GM12891 (cell line): ENCODE measurements at regions not wholly inside any gene's neighbourhood (a gene's known extent, or its start where the extent isn't known, plus 50 kb on each side); places are given as distances from the start of the nearest gene placed in this dataset.

Experiments
- PAX5 ChIP-seq: IDR thresholded peaks from 2 replicates; pipeline ENCODE4 v1.6.1; 2011; ENCODE audit warnings: low read length, moderate library complexity, mild to moderate bottlenecking; ENCODE audit not compliant: insufficient read depth, severe bottlenecking
- POLR2A ChIP-seq: IDR thresholded peaks from 2 replicates; pipeline ENCODE4 v1.6.1; 2011; ENCODE audit warnings: low read depth, low read length, control low read depth
- POLR2AphosphoS5 ChIP-seq: IDR thresholded peaks from 2 replicates; pipeline ENCODE4 v1.6.1; 2011; ENCODE audit warnings: low read depth, low read length, control low read depth
- SPI1 ChIP-seq: IDR thresholded peaks from 2 replicates; pipeline ENCODE4 v1.6.1; 2011; ENCODE audit warnings: low read depth, low read length, control low read depth
- TAF1 ChIP-seq: IDR thresholded peaks from 2 replicates; pipeline ENCODE4 v1.6.1; 2011; ENCODE audit warnings: low read depth, low read length, control low read depth

DNA sequence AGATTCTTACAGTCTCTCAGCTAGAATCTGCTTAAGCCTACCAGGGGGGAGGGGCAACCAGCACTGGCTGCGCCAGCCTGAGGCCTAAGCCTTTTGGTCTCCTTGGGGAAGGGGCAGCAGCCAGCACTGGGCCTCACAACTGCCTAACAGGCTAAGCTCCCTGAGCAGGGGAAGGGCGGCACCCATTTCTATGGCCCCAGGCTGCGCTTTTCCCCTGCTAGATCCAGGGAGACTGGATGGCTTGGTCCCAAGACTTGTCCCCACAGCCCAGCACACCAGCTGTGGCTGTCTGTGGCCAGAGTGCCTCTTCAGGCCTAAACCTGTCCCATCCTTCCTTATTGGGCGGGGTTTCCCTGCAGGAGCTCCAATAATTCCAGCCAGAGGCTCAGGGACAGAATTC, 1230.3 kb upstream of the CRIM1 start:
- TF ChIP-seq POLR2A (no peak), TAF1 (no peak), POLR2AphosphoS5 (no peak), SPI1 (no peak), PAX5 (no peak)
